Ovary (tissue), 3 donors: ENCODE measurements at regions not wholly inside any gene's neighbourhood (a gene's known extent, or its start where the extent isn't known, plus 50 kb on each side); places are given as distances from the start of the nearest gene placed in this dataset.

Experiments
- EP300 ChIP-seq: sonication (generic); formaldehyde crosslinking; IDR thresholded peaks from one replicate; pipeline ENCODE4 v1.6.1; 2017; ENCODE audit warnings: antibody characterized with exemption
- POLR2A ChIP-seq: fragments of 450-650 bp; IDR thresholded peaks from one replicate; pipeline ENCODE4 v1.6.1; 2017; ENCODE audit warnings: antibody characterized with exemption, mild to moderate bottlenecking, moderate library complexity
- TF ChIP-seq, protein P1 (sequence below), 3 donors: fragments of 450-650 bp in 2 of 3; fragments of 200-600 bp in 1 of 3; IDR thresholded peaks; one replicate each; pipeline versions ENCODE4 v1.5.1 to v1.8.0; 2016 to 2022; ENCODE audit warnings: antibody characterized with exemption in 3 of 3, mild to moderate bottlenecking in 1 of 3
- donor health status: DM: no; HTN: no; CAD: no.

DNA sequence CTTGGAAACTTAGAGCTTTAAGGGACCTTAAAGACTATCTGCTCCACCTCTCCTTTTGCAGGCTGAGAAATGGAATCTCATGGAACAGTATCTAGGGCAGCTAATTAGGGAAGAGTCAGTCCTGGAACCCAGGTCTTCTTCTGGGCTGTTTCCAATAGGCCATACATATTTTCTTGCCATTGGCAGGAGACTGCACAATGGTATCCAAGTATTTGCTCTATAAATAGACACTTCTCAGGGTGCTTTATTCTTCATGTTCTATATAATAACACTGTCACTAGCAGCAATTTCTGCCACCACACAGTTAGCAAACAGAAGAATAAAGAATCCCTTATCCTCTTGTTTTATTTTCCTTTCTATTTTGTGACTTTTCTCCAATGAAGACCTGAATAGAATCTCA lies 291.7 kb downstream of the C4orf33 start:
- TF ChIP-seq, protein P1, sequence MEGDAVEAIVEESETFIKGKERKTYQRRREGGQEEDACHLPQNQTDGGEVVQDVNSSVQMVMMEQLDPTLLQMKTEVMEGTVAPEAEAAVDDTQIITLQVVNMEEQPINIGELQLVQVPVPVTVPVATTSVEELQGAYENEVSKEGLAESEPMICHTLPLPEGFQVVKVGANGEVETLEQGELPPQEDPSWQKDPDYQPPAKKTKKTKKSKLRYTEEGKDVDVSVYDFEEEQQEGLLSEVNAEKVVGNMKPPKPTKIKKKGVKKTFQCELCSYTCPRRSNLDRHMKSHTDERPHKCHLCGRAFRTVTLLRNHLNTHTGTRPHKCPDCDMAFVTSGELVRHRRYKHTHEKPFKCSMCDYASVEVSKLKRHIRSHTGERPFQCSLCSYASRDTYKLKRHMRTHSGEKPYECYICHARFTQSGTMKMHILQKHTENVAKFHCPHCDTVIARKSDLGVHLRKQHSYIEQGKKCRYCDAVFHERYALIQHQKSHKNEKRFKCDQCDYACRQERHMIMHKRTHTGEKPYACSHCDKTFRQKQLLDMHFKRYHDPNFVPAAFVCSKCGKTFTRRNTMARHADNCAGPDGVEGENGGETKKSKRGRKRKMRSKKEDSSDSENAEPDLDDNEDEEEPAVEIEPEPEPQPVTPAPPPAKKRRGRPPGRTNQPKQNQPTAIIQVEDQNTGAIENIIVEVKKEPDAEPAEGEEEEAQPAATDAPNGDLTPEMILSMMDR (IDR thresholded peaks at IDR 0.05), result no peak
- TF ChIP-seq POLR2A, result no peak
- TF ChIP-seq EP300, result no peak
